Right atrium auricular region (tissue), 2 donors: ENCODE measurements at regions not wholly inside any gene's neighbourhood (a gene's known extent, or its start where the extent isn't known, plus 50 kb on each side); places are given as distances from the start of the nearest gene placed in this dataset.
"Not testable (repeated sequence)": the region's sequence is repeated elsewhere in the genome, so short reads cannot be mapped to it uniquely, and the experiment has no call there.

Experiments used
- DNase-seq: peaks from one replicate; pipeline ENCODE4 v3.0.0-alpha.2; 2019; ENCODE audit warnings: low spot score
- H3K27ac ChIP-seq, 2 donors: fragments of 200-600 bp; sonication (generic); 1 replicate in 1 of 2; 2 replicates in 1 of 2; pipeline ENCODE4 v1.5.1; 2016 to 2019
- H3K27me3 ChIP-seq, 2 donors: fragments of 200-600 bp; sonication (generic); one replicate each; pipeline versions ENCODE4 v1.5.1 to v1.6.0; 2017 to 2019
- H3K36me3 ChIP-seq: fragments of 200-600 bp; sonication (generic); one replicate; pipeline ENCODE4 v1.5.1; 2016
- H3K4me1 ChIP-seq, 2 donors: fragments of 200-600 bp; sonication (generic); one replicate each; pipeline versions ENCODE4 v1.5.1 to v1.6.0; 2017 to 2019
- H3K4me3 ChIP-seq, 2 donors: fragments of 200-600 bp; sonication (generic); 1 replicate in 1 of 2; 2 replicates in 1 of 2; pipeline ENCODE4 v1.5.1; 2017 to 2019; ENCODE audit warnings: mild to moderate bottlenecking in 1 of 2, moderate library complexity in 1 of 2
- H3K9me3 ChIP-seq, 2 donors: fragments of 200-600 bp; sonication (generic); one replicate each; pipeline ENCODE4 v1.5.1; 2019
- CTCF ChIP-seq, 2 donors: fragments of 200-600 bp; sonication (generic); IDR thresholded peaks; one replicate each; pipeline ENCODE4 v1.5.1; 2019; ENCODE audit warnings: antibody characterized with exemption in 2 of 2

DNA sequence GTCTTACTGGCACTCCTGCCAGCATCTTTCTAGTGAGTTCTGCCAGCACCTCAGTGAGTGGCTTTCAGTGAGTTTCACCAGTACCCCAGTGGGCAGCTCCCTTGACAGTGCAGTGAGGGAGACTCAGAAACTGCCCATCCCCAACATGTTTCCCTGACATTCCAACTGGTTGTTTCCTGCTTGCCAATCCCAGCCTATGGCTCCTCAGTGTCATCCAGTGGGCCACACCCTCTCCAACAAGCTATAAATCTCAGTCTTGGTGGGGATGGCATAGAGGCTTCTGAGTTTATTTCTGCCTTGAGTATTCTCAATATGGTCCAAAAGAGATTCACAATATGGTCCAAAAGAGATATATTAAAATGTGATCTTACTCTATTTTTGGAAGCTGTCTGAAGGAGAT, 461.2 kb upstream of the NR3C2 start:
- TF ChIP-seq CTCF (IDR thresholded peaks at IDR 0.05), result no peak
- H3K27ac ChIP-seq, result no peak overlapping the region
- no peaks in the 10 kb centered on the region for H3K4me1 ChIP-seq
- H3K4me3 ChIP-seq, result no peak overlapping the region
- no peaks in the 10 kb centered on the region for H3K27me3 ChIP-seq
- DNase-seq, result no peak
- H3K36me3 ChIP-seq, result no peaks in the 10 kb centered on the region
- H3K9me3 ChIP-seq, result peaks cover 0 to 4% of the 10 kb centered on the region in 2 donors

GRCh38 chr4:148901075-148901705, 459.0 kb upstream of the NR3C2 start:
- Histone ChIP-seq H3K27ac (no peak overlapping the region), H3K36me3 (no peaks in the 10 kb centered on the region), H3K4me3 (no peak overlapping the region), H3K27me3 (no peaks in the 10 kb centered on the region), H3K9me3 (peaks cover 0 to 13% of the 10 kb centered on the region in 2 donors), H3K4me1 (no peaks in the 10 kb centered on the region)
- no peak for DNase-seq
- TF ChIP-seq CTCF (IDR thresholded peaks at IDR 0.05), result no peak

DNA sequence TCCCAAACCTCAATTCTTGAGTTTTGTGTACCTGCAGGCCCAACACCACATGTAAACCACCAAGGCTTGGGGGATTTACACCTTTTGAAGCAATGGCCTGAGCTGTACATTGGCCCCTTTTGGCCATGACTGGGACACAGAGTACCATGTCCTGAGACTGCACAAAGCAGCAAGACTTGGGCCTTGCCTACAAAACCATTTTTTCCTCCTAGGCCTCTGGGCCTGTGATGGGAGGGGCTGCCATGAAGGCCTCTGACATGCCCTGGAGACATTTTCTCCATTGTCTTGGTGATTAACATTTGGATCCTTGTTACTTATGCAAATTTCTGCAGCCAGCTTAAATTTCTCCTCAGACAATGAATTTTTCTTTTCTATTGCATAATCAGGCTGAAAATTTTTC, 455.9 kb upstream of the NR3C2 start:
- not testable (repeated sequence) for H3K4me3 ChIP-seq, H3K4me1 ChIP-seq, H3K27me3 ChIP-seq, H3K27ac ChIP-seq, DNase-seq, H3K36me3 ChIP-seq
- H3K9me3 ChIP-seq, result peaks cover 0 to 13% of the 10 kb centered on the region in 2 donors

GRCh38 chr4:148893095-148893494, 450.9 kb upstream of the NR3C2 start:
- Histone ChIP-seq H3K36me3 (no peaks in the 10 kb centered on the region), H3K27me3 (no peaks in the 10 kb centered on the region), H3K27ac (no peak overlapping the region), H3K4me1 (no peaks in the 10 kb centered on the region), H3K9me3 (peaks cover 0 to 6% of the 10 kb centered on the region in 2 donors), H3K4me3 (no peak overlapping the region)
- DNase-seq, result no peak
- TF ChIP-seq CTCF (IDR thresholded peaks at IDR 0.05), result no peak

GRCh38 chr4:148883891-148884290, 441.7 kb upstream of the NR3C2 start:
- Histone ChIP-seq H3K4me1 (no peaks in the 10 kb centered on the region), H3K27ac (no peak overlapping the region), H3K4me3 (no peak overlapping the region), H3K9me3 (no peaks in the 10 kb centered on the region), H3K36me3 (no peaks in the 10 kb centered on the region), H3K27me3 (no peaks in the 10 kb centered on the region)
- no peak for TF ChIP-seq CTCF (IDR thresholded peaks at IDR 0.05)
- DNase-seq, result no peak

DNA sequence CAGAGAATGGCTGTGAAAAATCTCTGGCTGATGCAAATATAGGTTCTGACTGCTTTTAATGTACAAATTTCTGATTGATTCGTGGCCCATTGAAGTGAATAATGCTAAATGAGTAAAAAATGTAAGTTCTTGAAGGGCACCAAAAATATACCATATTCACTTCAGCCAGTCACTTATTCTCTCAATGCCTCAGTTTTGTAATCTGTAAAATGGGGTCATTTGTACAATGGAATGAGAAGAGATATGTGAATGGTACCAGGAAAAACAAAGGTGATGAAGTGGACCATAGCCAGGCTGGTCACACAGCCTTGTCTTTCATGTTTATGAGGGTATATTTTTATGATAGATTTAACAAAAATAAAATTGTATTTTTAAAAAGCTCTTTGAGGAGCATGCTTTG, 441.2 kb upstream of the NR3C2 start:
- Histone ChIP-seq H3K27me3 (no peaks in the 10 kb centered on the region), H3K36me3 (no peaks in the 10 kb centered on the region), H3K4me3 (no peak overlapping the region), H3K27ac (no peak overlapping the region), H3K4me1 (no peaks in the 10 kb centered on the region), H3K9me3 (no peaks in the 10 kb centered on the region)
- TF ChIP-seq CTCF (IDR thresholded peaks at IDR 0.05), result no peak
- DNase-seq, result no peak
